ENCODE measurements at regions not wholly inside any gene's neighbourhood (a gene's known extent, or its start where the extent isn't known, plus 50 kb on each side); places are given as distances from the start of the nearest gene placed in this dataset.
A peak's percentile ranks its signal among the peaks of the same experiment; 100 is the strongest.

- Histone ChIP-seq H3K36me3 (no peaks in the 10 kb centered on the region), H3K27me3 (no peaks in the 10 kb centered on the region), H3K4me3 (no peak overlapping the region), H3K27ac (peak overlapping the region; percentile 46 to 62), H3K4me1 (peaks cover 3 to 15% of the 10 kb centered on the region in 2 donors), H3K9me3 (no peaks in the 10 kb centered on the region)
- TF ChIP-seq POLR2A (IDR thresholded peaks at IDR 0.05), result no peak
- no peak for TF ChIP-seq CTCF (IDR thresholded peaks at IDR 0.05)
- intact Hi-C loops (cut with DNase I; ENCODE audit: low total_unique reads), result loop anchor here (10.0 kb wide), 1 partner anchor 51 kb away; the partner anchor contains the start of gene GADD45G
- DNase-seq, result peak; percentile 73 to 76
Observed at GRCh38 chr9:89655990-89656657, 51.3 kb downstream of the GADD45G start.

GRCh38 chr9:89657295-89657694 is 52.5 kb downstream of the GADD45G start:
- TF ChIP-seq CTCF (IDR thresholded peaks at IDR 0.05) (no peak), POLR2A (IDR thresholded peaks at IDR 0.05) (no peak)
- Histone ChIP-seq H3K36me3 (no peaks in the 10 kb centered on the region), H3K4me1 (peaks cover 10 to 23% of the 10 kb centered on the region in 2 donors), H3K27me3 (no peaks in the 10 kb centered on the region), H3K4me3 (no peak overlapping the region), H3K27ac (no peak overlapping the region), H3K9me3 (no peaks in the 10 kb centered on the region)
- intact Hi-C loops (cut with DNase I; ENCODE audit: low total_unique reads), result loop anchor here (10.0 kb wide), 1 partner anchor 52 kb away; the partner anchor contains the start of gene GADD45G
- no peak for DNase-seq

GRCh38 chr9:89657765-89658164 is 53.0 kb downstream of the GADD45G start:
- TF ChIP-seq POLR2A (IDR thresholded peaks at IDR 0.05) (no peak), CTCF (IDR thresholded peaks at IDR 0.05) (no peak)
- Histone ChIP-seq H3K9me3 (no peaks in the 10 kb centered on the region), H3K4me1 (peaks cover 10 to 26% of the 10 kb centered on the region in 2 donors), H3K36me3 (no peaks in the 10 kb centered on the region), H3K27me3 (no peaks in the 10 kb centered on the region), H3K4me3 (no peak overlapping the region), H3K27ac (no peak overlapping the region)
- intact Hi-C loops (cut with DNase I; ENCODE audit: low total_unique reads), result loop anchor here (10.0 kb wide), 1 partner anchor 53 kb away; the partner anchor contains the start of gene GADD45G
- no peak for DNase-seq

- H3K27me3 ChIP-seq, result no peaks in the 10 kb centered on the region
- H3K36me3 ChIP-seq, result no peaks in the 10 kb centered on the region
- no peak overlapping the region for H3K27ac ChIP-seq
- no peaks in the 10 kb centered on the region for H3K9me3 ChIP-seq
- intact Hi-C loops (cut with DNase I; ENCODE audit: low total_unique reads), result loop anchor here (10.0 kb wide), 1 partner anchor 54 kb away; the partner anchor contains the start of gene GADD45G
- DNase-seq, result no peak
- TF ChIP-seq POLR2A (IDR thresholded peaks at IDR 0.05) (no peak), CTCF (IDR thresholded peaks at IDR 0.05) (no peak)
- no peak overlapping the region for H3K4me3 ChIP-seq
- peaks cover 10 to 26% of the 10 kb centered on the region in 2 donors for H3K4me1 ChIP-seq
Observed at GRCh38 chr9:89658401-89658800, 53.6 kb downstream of the GADD45G start.

- no peak for DNase-seq
- Histone ChIP-seq H3K4me1 (peaks cover 10 to 26% of the 10 kb centered on the region in 2 donors), H3K4me3 (no peak overlapping the region), H3K36me3 (no peaks in the 10 kb centered on the region), H3K27me3 (no peaks in the 10 kb centered on the region), H3K9me3 (no peaks in the 10 kb centered on the region), H3K27ac (no peak overlapping the region)
- intact Hi-C loops (cut with DNase I; ENCODE audit: low total_unique reads), result loop anchor here (10.0 kb wide), 1 partner anchor 54 kb away; the partner anchor contains the start of gene GADD45G
- TF ChIP-seq CTCF (IDR thresholded peaks at IDR 0.05), result no peak
- TF ChIP-seq POLR2A (IDR thresholded peaks at IDR 0.05), result no peak
Observed at GRCh38 chr9:89658931-89659330, 54.1 kb downstream of the GADD45G start.
